RWPE1 (cell line): ENCODE measurements at regions not wholly inside any gene's neighbourhood (a gene's known extent, or its start where the extent isn't known, plus 50 kb on each side); places are given as distances from the start of the nearest gene placed in this dataset.

Experiments used
- CTCF ChIA-PET: fragments of 350-600 bp; sonication (Branson Sonifier 250); formaldehyde crosslinking; extraction: SDS; loops from one replicate; lab custom pipeline; 2021; lab: Yijun Ruan, JAX
- POLR2A ChIA-PET: fragments of 400-600 bp; formaldehyde crosslinking; extraction: SDS; loops from one replicate; lab custom pipeline; 2020; ENCODE audit warnings: antibody characterized with exemption; ENCODE audit not compliant: low non-redundant PET; lab: Yijun Ruan, JAX
- DNase-seq: peaks from one replicate; pipeline ENCODE4 v3.0.0; 2012; ENCODE audit warnings: low spot score
- H3K27ac ChIP-seq: fragments of 450-650 bp; 2 replicates; pipeline ENCODE4 v1.5.1; 2017
- TF ChIP-seq, protein P1 (sequence below): fragments of 450-650 bp; conservative IDR thresholded peaks from 2 replicates; pipeline ENCODE4 v1.5.1; 2017; ENCODE audit warnings: low read depth, mild to moderate bottlenecking

DNA sequence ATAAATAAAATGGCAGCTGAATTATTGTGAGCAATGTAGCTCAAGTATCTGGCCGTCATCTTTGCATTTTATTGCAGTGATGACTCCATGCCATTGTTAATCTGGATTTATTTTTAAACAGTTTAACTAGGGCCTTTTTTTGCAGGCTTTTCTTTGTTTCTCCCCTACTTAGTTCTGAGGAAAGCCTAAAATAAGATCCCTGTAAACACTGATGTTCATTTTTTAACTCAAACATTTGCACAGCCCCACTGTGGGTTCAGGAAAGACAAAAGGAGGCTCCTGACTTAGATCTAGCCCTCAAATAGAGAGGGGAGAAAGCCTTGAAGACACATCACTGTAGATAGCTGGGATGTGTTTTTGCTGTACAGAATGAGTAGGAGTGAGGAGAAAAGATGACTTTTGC is 69.2 kb downstream of the PLEKHG1 start:
- H3K27ac ChIP-seq, result no peak overlapping the region
- no peak for DNase-seq
- CTCF ChIA-PET, result interaction anchor here (0.6 kb wide), 1 partner anchor 9 kb away, joined by 3 read pairs; no protein-coding TSS in a partner anchor
- TF ChIP-seq, protein P1, sequence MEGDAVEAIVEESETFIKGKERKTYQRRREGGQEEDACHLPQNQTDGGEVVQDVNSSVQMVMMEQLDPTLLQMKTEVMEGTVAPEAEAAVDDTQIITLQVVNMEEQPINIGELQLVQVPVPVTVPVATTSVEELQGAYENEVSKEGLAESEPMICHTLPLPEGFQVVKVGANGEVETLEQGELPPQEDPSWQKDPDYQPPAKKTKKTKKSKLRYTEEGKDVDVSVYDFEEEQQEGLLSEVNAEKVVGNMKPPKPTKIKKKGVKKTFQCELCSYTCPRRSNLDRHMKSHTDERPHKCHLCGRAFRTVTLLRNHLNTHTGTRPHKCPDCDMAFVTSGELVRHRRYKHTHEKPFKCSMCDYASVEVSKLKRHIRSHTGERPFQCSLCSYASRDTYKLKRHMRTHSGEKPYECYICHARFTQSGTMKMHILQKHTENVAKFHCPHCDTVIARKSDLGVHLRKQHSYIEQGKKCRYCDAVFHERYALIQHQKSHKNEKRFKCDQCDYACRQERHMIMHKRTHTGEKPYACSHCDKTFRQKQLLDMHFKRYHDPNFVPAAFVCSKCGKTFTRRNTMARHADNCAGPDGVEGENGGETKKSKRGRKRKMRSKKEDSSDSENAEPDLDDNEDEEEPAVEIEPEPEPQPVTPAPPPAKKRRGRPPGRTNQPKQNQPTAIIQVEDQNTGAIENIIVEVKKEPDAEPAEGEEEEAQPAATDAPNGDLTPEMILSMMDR, result no peak
- POLR2A ChIA-PET, result no interaction called here

DNA sequence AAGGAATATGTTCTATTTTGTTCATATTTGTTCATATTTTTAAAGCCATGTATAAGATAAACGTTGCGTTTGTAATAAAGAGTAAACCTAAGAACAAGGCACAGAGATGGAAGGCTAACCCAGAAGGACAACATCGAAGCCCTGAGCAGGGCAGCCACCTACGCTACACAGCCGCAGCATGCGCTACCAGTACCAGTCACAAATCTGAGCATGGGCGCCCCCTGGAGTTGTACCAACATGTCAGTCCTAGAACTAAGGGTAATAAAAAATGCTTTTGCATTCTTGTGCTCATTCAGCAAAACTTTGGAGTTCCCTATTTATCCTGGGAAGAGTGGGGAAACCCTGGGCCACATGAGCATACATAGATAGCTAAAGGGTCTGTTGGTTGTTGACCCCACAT is 70.6 kb downstream of the PLEKHG1 start:
- ChIA-PET POLR2A (no interaction called here), CTCF (no interaction called here)
- DNase-seq, result no peak

GRCh38 chr6:150672800-150673199 is 73.1 kb downstream of the PLEKHG1 start:
- CTCF ChIA-PET, result no interaction called here
- no peak for DNase-seq

More for the DNA sequence above, 70.6 kb downstream of the PLEKHG1 start:
- TF ChIP-seq, protein P1, result no peak
- no peak overlapping the region for H3K27ac ChIP-seq

GRCh38 chr6:150673720-150674346 is 74.1 kb downstream of the PLEKHG1 start:
- H3K27ac ChIP-seq, result no peak overlapping the region
- TF ChIP-seq, protein P1, result no peak
- ChIA-PET CTCF (no interaction called here), POLR2A (interaction anchor here (0.6 kb wide), 1 partner anchor 417 kb away, joined by 3 read pairs; no protein-coding TSS in a partner anchor)
- DNase-seq, result no peak

More at GRCh38 chr6:150672800-150673199, 73.1 kb downstream of the PLEKHG1 start:
- TF ChIP-seq, protein P1, result no peak
- H3K27ac ChIP-seq, result no peak overlapping the region
- POLR2A ChIA-PET, result no interaction called here

- POLR2A ChIA-PET, result no interaction called here
- CTCF ChIA-PET, result no interaction called here
Measured at GRCh38 chr6:150676344-150676743, 76.7 kb downstream of the PLEKHG1 start.

GRCh38 chr6:150676772-150677171 is 77.1 kb downstream of the PLEKHG1 start:
- ChIA-PET CTCF (no interaction called here), POLR2A (no interaction called here)
- DNase-seq, result no peak
- TF ChIP-seq, protein P1, result no peak
- H3K27ac ChIP-seq, result no peak overlapping the region

More at GRCh38 chr6:150676344-150676743, 76.7 kb downstream of the PLEKHG1 start:
- no peak for DNase-seq
- no peak overlapping the region for H3K27ac ChIP-seq
- TF ChIP-seq, protein P1, result no peak
